Naive thymus-derived CD4-positive, alpha-beta T cell (primary cell): ENCODE measurements at regions not wholly inside any gene's neighbourhood (a gene's known extent, or its start where the extent isn't known, plus 50 kb on each side); places are given as distances from the start of the nearest gene placed in this dataset.
A peak's percentile ranks its signal among the peaks of the same experiment; 100 is the strongest.

Experiments
- ATAC-seq: fragments of 150-1000 bp; cut with Tn5 transposase; 2 replicates; pipeline ENCODE4 v1.10.0; 2021; ENCODE audit warnings: mild to moderate bottlenecking, moderate library complexity
- CTCF ChIA-PET: fragments of 350-600 bp; sonication (Branson Sonifier 250); formaldehyde crosslinking; loops from one replicate; lab custom pipeline; 2021; ENCODE audit warnings: antibody characterized with exemption; lab: Charles Lee
- POLR2A ChIA-PET: fragments of 350-600 bp; sonication (Branson Sonifier 250); formaldehyde crosslinking; loops from one replicate; lab custom pipeline; 2021; ENCODE audit warnings: antibody characterized with exemption, inconsistent platforms; lab: Charles Lee
- DNase-seq, 9 donors: peaks; one replicate each; pipeline versions ENCODE4 v3.0.0 to v3.0.0-alpha.2; 2020 to 2022; ENCODE audit warnings: mixed read lengths in 1 of 9
- H3K27ac ChIP-seq: one replicate; pipeline ENCODE4 v1.7.0; 2013; ENCODE audit warnings: mild to moderate bottlenecking, low read depth, low read length, moderate library complexity
- H3K27me3 ChIP-seq, 2 donors: one replicate each; pipeline ENCODE4 v1.7.0; 2013; ENCODE audit warnings: low read length in 2 of 2, mild to moderate bottlenecking in 2 of 2, moderate library complexity in 2 of 2; ENCODE audit not compliant: control insufficient read depth in 2 of 2, insufficient read depth in 2 of 2
- H3K36me3 ChIP-seq, 3 experiments: 1 replicate in 2 of 3; 2 replicates in 1 of 3; pipeline ENCODE4 v1.7.0; 2013; ENCODE audit warnings: low read length in 3 of 3, mild to moderate bottlenecking in 3 of 3, moderate library complexity in 1 of 3; ENCODE audit not compliant: insufficient read depth in 3 of 3, control insufficient read depth in 2 of 3
- H3K4me1 ChIP-seq, 2 donors: one replicate each; pipeline ENCODE4 v1.7.0; 2013; ENCODE audit warnings: low read length in 2 of 2, mild to moderate bottlenecking in 2 of 2, moderate library complexity in 1 of 2; ENCODE audit not compliant: control insufficient read depth in 2 of 2, insufficient read depth in 2 of 2
- H3K4me3 ChIP-seq: 2 replicates; pipeline ENCODE4 v1.7.0; 2013; ENCODE audit warnings: mild to moderate bottlenecking, low read length
- H3K9me3 ChIP-seq, 3 experiments: 1 replicate in 2 of 3; 2 replicates in 1 of 3; pipeline ENCODE4 v1.7.0; 2013; ENCODE audit warnings: low read length in 3 of 3; ENCODE audit not compliant: control insufficient read depth in 2 of 3
- H3K27ac Mint-ChIP-seq, 9 donors: one replicate each; pipeline ENCODE4 v1.8.0; 2020 to 2022; ENCODE audit warnings: mixed read lengths in 9 of 9, mild to moderate bottlenecking in 8 of 9, moderate library complexity in 5 of 9, inconsistent platforms in 2 of 9
- H3K27me3 Mint-ChIP-seq, 5 donors: one replicate each; pipeline ENCODE4 v1.8.0; 2021 to 2022; ENCODE audit warnings: mixed read lengths in 5 of 5, mild to moderate bottlenecking in 1 of 5
- H3K36me3 Mint-ChIP-seq, 5 donors: one replicate each; pipeline ENCODE4 v1.8.0; 2020 to 2022; ENCODE audit warnings: mixed read lengths in 5 of 5, mild to moderate bottlenecking in 3 of 5, inconsistent platforms in 1 of 5
- H3K4me1 Mint-ChIP-seq, 7 donors: one replicate each; pipeline ENCODE4 v1.8.0; 2020 to 2022; ENCODE audit warnings: mixed read lengths in 7 of 7, mild to moderate bottlenecking in 3 of 7, inconsistent platforms in 1 of 7
- H3K4me3 Mint-ChIP-seq, 10 donors: one replicate each; pipeline ENCODE4 v1.8.0; 2020 to 2022; ENCODE audit warnings: mild to moderate bottlenecking in 10 of 10, mixed read lengths in 10 of 10, moderate library complexity in 6 of 10, inconsistent platforms in 2 of 10
- H3K9me3 Mint-ChIP-seq, 11 donors: one replicate each; pipeline ENCODE4 v1.8.0; 2020 to 2022; ENCODE audit warnings: mixed read lengths in 11 of 11, mild to moderate bottlenecking in 4 of 11, inconsistent platforms in 1 of 11, moderate library complexity in 1 of 11
- intact Hi-C, 2 donors: fragments of 100-400 bp; cut with micrococcal nuclease; formaldehyde crosslinking; loops; one replicate each; pipeline ENCODE4 v1.15.1; 2023

DNA sequence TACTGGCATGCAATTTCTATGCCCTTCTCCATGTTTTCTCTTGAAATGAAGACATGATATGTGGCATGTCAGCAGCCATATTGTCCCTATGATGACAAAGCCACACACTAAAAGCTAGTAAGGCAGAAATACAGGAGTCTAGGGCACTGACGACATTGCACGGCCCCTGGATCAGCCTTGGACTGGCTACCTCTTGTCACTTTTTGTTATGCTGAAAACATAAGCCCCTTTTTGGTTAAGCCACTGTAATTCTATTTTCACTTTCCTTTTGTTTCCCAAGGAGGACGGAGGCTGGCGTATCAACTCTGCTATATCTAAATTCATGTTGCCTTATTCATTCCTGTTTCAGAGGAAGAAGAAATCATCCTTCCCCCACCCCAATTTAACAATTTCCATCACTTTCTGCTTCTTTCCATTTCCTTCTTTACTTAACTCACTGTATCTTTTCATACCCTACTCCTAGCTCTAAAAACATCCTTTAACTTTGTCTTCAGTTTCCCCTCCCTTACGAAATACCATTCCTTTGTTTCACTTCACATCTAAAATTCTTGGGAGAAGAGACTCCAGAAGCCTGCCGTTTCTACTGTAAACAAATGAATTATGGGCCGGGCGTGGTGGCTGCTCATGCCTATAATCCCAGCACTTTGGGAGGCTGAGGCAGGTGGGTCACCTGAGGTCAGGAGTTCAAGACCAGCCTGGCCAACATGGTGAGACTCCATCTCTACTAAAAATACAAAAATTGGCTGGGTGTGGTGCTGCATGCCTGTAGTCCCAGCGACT, 364.1 kb downstream of the PCNX1 start:
- H3K27ac Mint-ChIP-seq, result no peak overlapping the region
- Histone ChIP-seq H3K4me1 (no peaks in the 10 kb centered on the region), H3K36me3 (no peaks in the 10 kb centered on the region), H3K9me3 (no peaks in the 10 kb centered on the region), H3K4me3 (no peak overlapping the region), H3K27me3 (no peaks in the 10 kb centered on the region), H3K27ac (no peak overlapping the region)
- no peak for ATAC-seq
- ChIA-PET CTCF (no interaction called here), POLR2A (no interaction called here)
- no peak overlapping the region for H3K4me3 Mint-ChIP-seq
- peaks cover 0 to 27% (median 5%) of the 10 kb centered on the region in 5 donors for H3K36me3 Mint-ChIP-seq
- DNase-seq, result no peak
- H3K9me3 Mint-ChIP-seq, result peaks cover 0 to 26% (median 8%) of the 10 kb centered on the region in 11 donors
- H3K27me3 Mint-ChIP-seq, result peaks cover 0 to 6% (median 4%) of the 10 kb centered on the region in 5 donors
- intact Hi-C loops, result no loop called here
- H3K4me1 Mint-ChIP-seq, result peaks cover 6 to 31% (median 13%) of the 10 kb centered on the region in 7 donors

DNA sequence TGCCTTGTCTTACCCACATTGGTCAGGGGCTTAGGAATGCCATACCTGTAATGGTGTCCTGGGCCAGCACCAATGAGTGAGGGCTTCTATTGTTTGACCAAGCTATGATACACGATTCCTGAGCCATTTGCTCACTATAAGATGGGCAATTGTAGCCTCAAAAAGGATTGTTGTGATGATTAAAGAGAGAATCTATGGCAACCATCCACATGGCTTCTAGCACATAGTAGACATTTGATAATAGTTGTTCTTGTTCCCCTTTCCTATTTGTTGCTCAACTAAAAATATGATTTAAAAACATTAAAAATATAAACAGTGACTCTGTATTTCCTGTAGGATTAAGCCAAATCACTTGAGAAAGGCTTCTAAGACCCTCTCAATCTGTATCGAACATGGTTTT, 366.1 kb downstream of the PCNX1 start:
- Mint-ChIP-seq H3K27ac (no peak overlapping the region), H3K4me1 (peaks cover 0 to 23% (median 1%) of the 10 kb centered on the region in 7 donors), H3K9me3 (peaks cover 0 to 24% (median 8%) of the 10 kb centered on the region in 11 donors), H3K4me3 (no peak overlapping the region), H3K27me3 (peaks cover 0 to 9% (median 6%) of the 10 kb centered on the region in 5 donors), H3K36me3 (peaks cover 0 to 23% (median 5%) of the 10 kb centered on the region in 5 donors)
- Histone ChIP-seq H3K4me3 (no peak overlapping the region), H3K36me3 (no peaks in the 10 kb centered on the region), H3K27me3 (no peaks in the 10 kb centered on the region), H3K9me3 (no peaks in the 10 kb centered on the region), H3K27ac (no peak overlapping the region), H3K4me1 (no peaks in the 10 kb centered on the region)
- intact Hi-C loops, result no loop called here
- ATAC-seq (no peak), DNase-seq (no peak)
- POLR2A ChIA-PET, result no interaction called here
- CTCF ChIA-PET, result no interaction called here

GRCh38 chr14:71284048-71284447, 376.8 kb downstream of the PCNX1 start:
- H3K9me3 Mint-ChIP-seq, result peaks cover 0 to 17% (median 9%) of the 10 kb centered on the region in 11 donors
- Histone ChIP-seq H3K9me3 (peaks cover 0 to 6% (median 0%) of the 10 kb centered on the region in 3 experiments), H3K4me3 (no peak overlapping the region), H3K27me3 (no peaks in the 10 kb centered on the region), H3K4me1 (no peaks in the 10 kb centered on the region), H3K27ac (no peak overlapping the region), H3K36me3 (no peaks in the 10 kb centered on the region)
- H3K4me3 Mint-ChIP-seq, result no peak overlapping the region
- no peak overlapping the region for H3K27ac Mint-ChIP-seq
- no peak for DNase-seq
- CTCF ChIA-PET, result no interaction called here
- intact Hi-C loops, result no loop called here
- peaks cover 0 to 6% (median 4%) of the 10 kb centered on the region in 5 donors for H3K27me3 Mint-ChIP-seq
- POLR2A ChIA-PET, result no interaction called here
- peaks cover 0 to 4% (median 3%) of the 10 kb centered on the region in 5 donors for H3K36me3 Mint-ChIP-seq
- peaks cover 0 to 4% (median 0%) of the 10 kb centered on the region in 7 donors for H3K4me1 Mint-ChIP-seq
- no peak for ATAC-seq

DNA sequence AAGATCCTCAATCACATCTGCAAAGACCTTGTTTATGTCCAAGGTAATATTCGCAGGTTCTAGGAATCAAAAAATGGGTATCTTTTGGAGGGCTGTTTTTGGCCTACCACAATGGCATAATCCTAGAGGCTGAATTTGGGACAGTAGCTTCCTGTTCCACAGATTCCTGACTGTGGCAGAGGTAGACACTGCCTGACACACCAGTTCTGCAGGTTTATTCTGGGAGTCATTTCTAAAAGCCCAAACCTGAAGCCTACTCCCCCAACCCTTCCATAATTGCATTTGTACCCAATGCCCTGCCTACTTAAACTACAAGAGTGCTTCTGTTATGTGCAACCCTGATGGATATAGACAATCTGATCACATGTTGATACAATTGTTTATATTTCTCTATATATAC, 378.9 kb downstream of the PCNX1 start:
- CTCF ChIA-PET, result no interaction called here
- no peaks in the 10 kb centered on the region for H3K27me3 ChIP-seq
- H3K36me3 ChIP-seq, result no peaks in the 10 kb centered on the region
- Mint-ChIP-seq H3K4me1 (peaks cover 0 to 17% (median 1%) of the 10 kb centered on the region in 7 donors), H3K27me3 (peaks cover 0 to 6% (median 0%) of the 10 kb centered on the region in 5 donors), H3K27ac (no peak overlapping the region), H3K36me3 (peaks cover 0 to 6% (median 3%) of the 10 kb centered on the region in 5 donors), H3K4me3 (no peak overlapping the region), H3K9me3 (peaks cover 0 to 17% (median 9%) of the 10 kb centered on the region in 11 donors)
- H3K27ac ChIP-seq, result no peak overlapping the region
- DNase-seq (no peak), ATAC-seq (no peak)
- no peaks in the 10 kb centered on the region for H3K4me1 ChIP-seq
- POLR2A ChIA-PET, result no interaction called here
- peaks cover 0 to 6% (median 0%) of the 10 kb centered on the region in 3 experiments for H3K9me3 ChIP-seq
- intact Hi-C loops, result no loop called here
- no peak overlapping the region for H3K4me3 ChIP-seq

DNA sequence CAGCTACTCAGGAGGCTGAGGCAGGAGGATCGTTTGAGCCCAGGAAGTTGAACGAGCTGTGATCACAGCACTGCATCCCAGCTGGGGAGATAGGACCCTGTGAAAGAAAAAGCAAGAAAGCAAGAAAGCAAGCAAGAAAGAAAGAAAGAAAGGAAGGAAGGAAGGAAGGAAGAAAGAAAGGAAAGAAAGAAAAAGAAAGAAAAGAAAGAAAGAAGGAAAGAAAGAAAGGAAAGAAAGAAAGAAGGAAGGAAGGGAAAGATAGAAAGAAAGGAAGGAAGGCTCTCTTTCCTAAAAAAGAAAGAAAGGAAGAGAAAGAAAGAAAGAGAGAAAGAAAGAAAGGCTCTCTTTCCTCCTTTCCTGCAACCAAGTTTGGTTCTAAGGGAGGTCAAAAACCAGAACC, 380.3 kb downstream of the PCNX1 start:
- H3K9me3 Mint-ChIP-seq, result peaks cover 0 to 17% (median 9%) of the 10 kb centered on the region in 11 donors
- peaks cover 0 to 6% (median 3%) of the 10 kb centered on the region in 5 donors for H3K36me3 Mint-ChIP-seq
- Histone ChIP-seq H3K4me3 (no peak overlapping the region), H3K36me3 (no peaks in the 10 kb centered on the region), H3K27ac (no peak overlapping the region), H3K9me3 (peaks cover 0 to 6% (median 0%) of the 10 kb centered on the region in 3 experiments), H3K27me3 (no peaks in the 10 kb centered on the region), H3K4me1 (no peaks in the 10 kb centered on the region)
- H3K4me1 Mint-ChIP-seq, result peaks cover 0 to 21% (median 0%) of the 10 kb centered on the region in 7 donors
- ChIA-PET POLR2A (no interaction called here), CTCF (no interaction called here)
- peak overlapping the region in 1 of 9 donors; percentile 21 for H3K27ac Mint-ChIP-seq
- peaks cover 0 to 6% (median 0%) of the 10 kb centered on the region in 5 donors for H3K27me3 Mint-ChIP-seq
- intact Hi-C loops, result no loop called here
- H3K4me3 Mint-ChIP-seq, result no peak overlapping the region
- ATAC-seq, result no peak
- no peak for DNase-seq

DNA sequence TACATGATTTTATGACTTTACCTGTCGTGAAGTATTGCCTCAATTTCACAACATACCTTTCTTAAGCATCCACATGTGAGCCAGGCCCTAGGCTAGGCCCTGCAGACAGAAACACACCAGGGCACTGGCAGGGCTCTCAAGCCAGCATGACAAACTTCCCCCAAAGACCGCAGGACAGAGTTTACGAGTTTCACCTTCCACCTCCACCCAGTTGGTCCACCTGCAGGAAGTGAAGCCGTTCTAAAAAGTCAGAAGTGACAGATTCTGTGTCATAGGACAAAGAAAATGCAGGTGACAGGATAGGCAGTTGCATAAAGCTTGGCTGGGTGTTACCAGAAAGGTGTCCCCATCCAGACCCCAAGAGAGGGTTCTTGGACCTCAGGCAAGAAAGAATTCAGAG, 382.3 kb downstream of the PCNX1 start:
- CTCF ChIA-PET, result interaction anchor here (0.6 kb wide), 1 partner anchor 47 kb away, joined by 6 read pairs; no protein-coding TSS in a partner anchor
- peak overlapping the region in 1 of 9 donors; percentile 79 for H3K27ac Mint-ChIP-seq
- DNase-seq, result no peak
- H3K4me3 Mint-ChIP-seq, result peak overlapping the region in 1 of 10 donors; percentile 61
- peaks cover 0 to 6% (median 0%) of the 10 kb centered on the region in 5 donors for H3K27me3 Mint-ChIP-seq
- intact Hi-C loops, result no loop called here
- peaks cover 0 to 6% (median 0%) of the 10 kb centered on the region in 3 experiments for H3K9me3 ChIP-seq
- no peak for ATAC-seq
- no peak overlapping the region for H3K4me3 ChIP-seq
- no peaks in the 10 kb centered on the region for H3K27me3 ChIP-seq
- peaks cover 0 to 4% (median 2%) of the 10 kb centered on the region in 5 donors for H3K36me3 Mint-ChIP-seq
- H3K9me3 Mint-ChIP-seq, result peaks cover 0 to 17% (median 3%) of the 10 kb centered on the region in 11 donors
- peaks cover 0 to 21% (median 0%) of the 10 kb centered on the region in 7 donors for H3K4me1 Mint-ChIP-seq
- no peaks in the 10 kb centered on the region for H3K4me1 ChIP-seq
- no peak overlapping the region for H3K27ac ChIP-seq
- POLR2A ChIA-PET, result no interaction called here
- H3K36me3 ChIP-seq, result no peaks in the 10 kb centered on the region
